Loucy (cell line): ENCODE measurements at regions not wholly inside any gene's neighbourhood (a gene's known extent, or its start where the extent isn't known, plus 50 kb on each side); places are given as distances from the start of the nearest gene placed in this dataset.

Experiments
- CTCF ChIP-seq: fragments of 200-600 bp; sonication (generic); conservative IDR thresholded peaks from 2 replicates; pipeline ENCODE4 v1.5.1; 2014; ENCODE audit warnings: mild to moderate bottlenecking, antibody characterized with exemption, low read length
- EZH2phosphoT487 ChIP-seq: fragments of 200-600 bp; IDR thresholded peaks from 2 replicates; pipeline ENCODE4 v1.6.1; 2018; ENCODE audit warnings: antibody characterized with exemption, mild to moderate bottlenecking, moderate library complexity, borderline replicate concordance

- no peak for TF ChIP-seq CTCF
- no peak for TF ChIP-seq EZH2phosphoT487
These were observed 362.6 kb upstream of the C1orf87 start for GRCh38 chr1:60436186-60436585.
